ENCODE measurements at regions not wholly inside any gene's neighbourhood (a gene's known extent, or its start where the extent isn't known, plus 50 kb on each side); places are given as distances from the start of the nearest gene placed in this dataset.

GRCh38 chr6:86728976-86729375 lies 208.4 kb upstream of the HTR1E start:
- TF ChIP-seq CTCF (IDR thresholded peaks at IDR 0.05) (no peak), EZH2 (IDR thresholded peaks at IDR 0.05; ENCODE audit: borderline replicate concordance, insufficient read depth, low read depth, low read length, poor library complexity, severe bottlenecking) (no peak)
